Astrocyte of the hippocampus (primary cell): ENCODE measurements at regions not wholly inside any gene's neighbourhood (a gene's known extent, or its start where the extent isn't known, plus 50 kb on each side); places are given as distances from the start of the nearest gene placed in this dataset.
"Not testable (repeated sequence)": the region's sequence is repeated elsewhere in the genome, so short reads cannot be mapped to it uniquely, and the experiment has no call there.

ENCODE experiments used
- DNase-seq: peaks from one replicate; pipeline ENCODE4 v3.0.0; 2011; ENCODE audit warnings: low read depth, low spot score

DNA sequence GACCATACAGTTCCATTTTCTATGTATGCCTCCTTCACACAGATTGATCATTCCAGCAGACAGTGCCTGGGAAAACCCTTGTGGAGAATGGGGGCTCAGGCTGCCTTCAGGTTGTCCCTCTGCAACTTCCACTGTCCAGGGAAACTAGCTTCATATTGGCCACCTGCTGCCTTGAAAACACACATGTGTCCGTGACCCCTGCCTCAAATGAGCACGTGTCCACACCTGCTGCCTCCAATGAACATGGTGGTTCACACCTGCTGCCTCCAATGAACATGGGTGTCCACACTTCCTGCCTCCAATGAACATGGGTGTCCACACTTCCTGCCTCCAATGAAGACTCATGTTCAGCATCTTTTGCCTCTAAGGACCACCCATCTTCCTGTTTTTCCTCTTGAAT lies 185.4 kb upstream of the ADCY2 start:
- DNase-seq, result no peak

DNA sequence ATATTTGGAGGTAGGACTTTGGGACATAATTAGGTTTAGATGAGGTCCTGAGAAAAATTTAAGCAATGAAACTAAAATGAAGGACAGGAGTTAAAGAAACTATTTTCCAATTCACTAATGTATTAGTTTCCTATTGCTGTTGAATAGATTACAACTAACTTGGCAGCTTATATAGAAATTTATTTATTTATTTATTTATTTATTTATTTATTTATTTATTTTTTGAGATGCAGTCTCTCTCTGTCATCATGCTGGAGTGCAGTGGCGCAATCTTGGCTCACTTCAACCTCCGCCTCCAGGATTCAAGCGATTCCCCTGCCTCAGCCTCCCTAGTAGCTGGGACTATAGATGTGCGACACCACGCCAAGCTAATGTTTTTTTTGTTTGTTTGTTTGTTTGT lies 182.4 kb upstream of the ADCY2 start:
- no peak for DNase-seq

DNA sequence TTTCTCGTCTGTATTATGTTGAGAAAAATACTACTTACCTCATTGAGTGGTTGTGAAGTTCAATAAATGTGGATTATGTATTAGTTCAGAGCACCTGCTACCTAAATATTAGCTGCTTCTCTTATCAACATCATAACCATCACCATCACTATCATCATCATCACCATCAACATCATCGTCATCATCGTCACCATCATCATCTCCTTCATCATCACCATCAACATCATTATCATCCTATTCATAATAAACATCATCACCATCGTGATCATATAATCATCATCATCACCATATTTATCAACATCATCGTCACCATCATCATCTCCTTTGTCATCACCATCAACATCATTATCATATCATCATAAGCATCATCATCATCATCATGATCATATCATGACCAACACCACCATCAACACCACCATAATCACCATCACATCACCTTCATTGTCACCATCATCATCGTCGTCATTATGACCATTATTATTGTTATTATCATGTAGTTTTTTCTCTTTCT lies 181.0 kb upstream of the ADCY2 start:
- DNase-seq, result no peak

DNA sequence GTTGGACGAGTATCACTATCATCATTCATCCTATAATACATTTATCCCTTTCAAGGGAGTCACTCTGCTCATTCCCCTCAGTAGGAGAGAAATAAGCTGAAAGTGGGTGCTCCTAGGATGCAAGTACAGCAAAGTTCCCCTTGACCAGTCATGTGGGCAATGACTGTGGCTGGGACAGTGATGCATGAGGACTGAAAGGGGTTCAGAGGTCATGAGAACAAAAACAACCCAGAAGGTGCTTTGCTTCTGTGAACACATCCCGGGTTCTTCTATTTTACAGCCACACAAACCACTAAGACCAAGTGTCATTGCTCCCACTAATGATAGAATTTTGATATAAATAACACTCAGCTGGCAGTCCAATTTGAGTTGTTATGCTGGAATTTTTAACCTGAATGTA lies 177.8 kb upstream of the ADCY2 start:
- no peak for DNase-seq

DNA sequence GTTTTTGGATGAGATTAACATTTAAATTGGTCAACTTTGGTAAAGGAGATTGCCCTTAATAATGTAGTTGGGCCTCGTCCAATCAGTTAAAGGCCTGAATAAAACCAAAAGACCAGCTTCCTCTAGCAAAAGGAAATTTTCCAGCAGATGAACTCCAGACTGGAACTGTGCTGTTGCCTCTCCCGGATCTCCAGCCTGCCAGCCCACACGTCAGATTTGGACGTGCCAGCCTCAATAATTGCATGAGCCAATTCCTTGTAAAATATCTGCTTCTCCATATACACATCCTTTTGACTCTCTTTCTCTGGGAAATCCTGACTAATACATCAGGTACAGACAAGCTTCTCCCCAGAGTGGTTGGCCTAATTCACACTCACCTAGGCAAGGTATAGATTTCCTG lies 175.8 kb upstream of the ADCY2 start:
- no peak for DNase-seq

DNA sequence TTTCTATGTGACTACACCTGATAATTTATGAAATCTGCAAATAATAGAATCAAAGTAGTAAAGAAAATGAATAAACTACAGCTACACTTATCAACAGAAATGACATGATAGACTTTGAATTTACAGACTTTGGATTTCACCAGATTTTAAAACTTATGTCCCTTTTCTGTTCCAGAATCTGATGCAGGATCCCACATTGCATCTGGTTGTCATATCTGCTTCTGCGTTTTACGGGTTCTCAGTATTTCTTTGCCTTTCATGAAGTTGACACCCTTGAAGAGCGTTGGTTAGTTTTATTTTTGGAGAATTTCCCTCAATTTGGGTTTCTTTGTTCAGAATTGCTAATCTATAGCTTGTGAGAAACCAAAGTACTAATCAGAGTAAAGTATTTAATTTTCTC lies 174.9 kb upstream of the ADCY2 start:
- no peak for DNase-seq

DNA sequence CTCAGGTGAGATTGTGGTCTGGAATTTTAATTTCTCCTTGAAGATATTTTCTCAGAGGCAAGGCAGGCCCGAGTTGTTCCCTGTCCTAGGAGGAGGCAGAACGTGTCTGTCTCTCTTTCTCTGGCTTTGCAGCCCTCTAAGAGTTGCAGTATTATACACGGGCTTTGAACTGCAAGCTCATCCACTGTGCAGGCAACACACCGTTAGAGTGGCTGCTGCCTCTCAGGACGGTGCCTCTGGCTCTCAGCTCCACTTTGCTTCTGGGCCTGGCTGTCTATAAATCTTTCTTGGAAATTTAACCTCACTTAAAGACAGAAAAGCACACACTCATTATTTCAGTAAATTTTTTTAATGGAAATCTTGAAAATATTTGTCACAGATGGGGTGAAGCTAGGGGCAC lies 170.1 kb upstream of the ADCY2 start:
- no peak for DNase-seq

DNA sequence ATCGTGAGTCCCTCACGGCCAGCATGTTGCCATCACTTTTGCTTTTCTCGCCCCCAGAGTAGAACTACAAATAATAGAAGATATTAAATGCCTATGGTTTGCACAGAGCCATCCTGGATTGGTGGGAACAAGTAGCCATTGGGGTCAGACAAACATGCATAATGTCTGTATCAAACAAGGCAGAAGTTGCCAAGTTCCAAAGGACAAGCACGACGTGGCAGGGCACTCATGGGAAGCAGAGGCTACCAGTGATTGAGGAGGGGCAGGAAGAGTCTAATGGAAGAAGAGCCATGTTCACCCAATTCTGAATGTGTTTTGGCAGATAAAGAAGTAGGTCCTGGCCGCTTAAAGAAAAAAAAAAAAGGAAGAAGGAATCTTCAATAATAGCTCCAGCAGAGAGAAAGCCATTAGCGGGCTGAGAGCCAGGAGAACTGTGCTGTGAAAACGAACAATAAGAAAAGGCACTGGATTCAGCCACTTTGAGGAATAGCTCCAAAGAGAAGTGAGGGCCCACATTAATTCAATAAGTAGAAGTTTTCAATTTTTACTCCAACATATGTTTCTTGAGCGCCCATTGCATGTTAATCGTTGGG lies 153.7 kb upstream of the ADCY2 start:
- DNase-seq, result no peak

DNA sequence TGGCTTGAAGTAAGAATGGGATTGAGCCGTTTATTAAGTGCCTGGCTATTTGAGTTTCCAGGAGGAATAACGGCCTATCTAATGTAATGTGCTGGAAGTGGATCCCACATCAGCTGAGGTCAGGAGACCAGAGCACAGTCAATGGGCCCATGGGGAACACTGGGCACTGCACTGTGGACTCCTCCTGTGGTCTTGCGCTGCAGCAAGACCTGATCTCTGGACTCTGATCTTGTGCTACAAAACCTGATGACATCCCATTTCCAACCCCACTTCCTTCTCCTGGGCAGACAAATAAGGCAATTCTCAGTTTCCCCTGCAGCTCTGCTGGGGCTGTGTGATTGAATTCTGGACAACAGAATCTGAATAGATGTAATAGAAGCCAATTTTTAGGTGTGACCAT lies 151.7 kb upstream of the ADCY2 start:
- DNase-seq, result no peak

DNA sequence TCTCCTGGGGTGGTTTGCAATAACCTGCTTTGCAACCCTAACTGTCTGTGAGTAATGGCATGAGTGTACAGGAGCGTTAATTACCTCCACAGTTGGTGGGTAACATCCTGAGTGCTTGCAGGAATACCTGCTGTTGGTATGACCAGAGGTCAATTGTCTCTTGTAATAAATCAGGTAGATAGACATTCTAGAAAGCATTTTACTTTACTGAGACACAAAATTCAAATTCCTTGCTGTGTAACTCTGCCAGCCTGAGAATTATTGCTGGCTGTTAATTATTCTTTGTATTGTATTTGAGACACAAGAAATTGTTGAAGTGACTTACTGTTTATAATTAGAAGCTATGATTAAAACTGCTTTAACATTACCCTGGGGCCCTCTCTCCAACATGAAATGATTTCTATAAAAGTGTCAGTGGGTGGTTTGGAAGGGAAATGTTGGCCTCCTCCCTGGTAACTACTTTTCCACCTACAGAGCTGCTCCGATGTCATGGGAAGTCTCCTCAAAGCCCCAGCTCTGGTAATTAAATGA lies 150.8 kb upstream of the ADCY2 start:
- no peak for DNase-seq

DNA sequence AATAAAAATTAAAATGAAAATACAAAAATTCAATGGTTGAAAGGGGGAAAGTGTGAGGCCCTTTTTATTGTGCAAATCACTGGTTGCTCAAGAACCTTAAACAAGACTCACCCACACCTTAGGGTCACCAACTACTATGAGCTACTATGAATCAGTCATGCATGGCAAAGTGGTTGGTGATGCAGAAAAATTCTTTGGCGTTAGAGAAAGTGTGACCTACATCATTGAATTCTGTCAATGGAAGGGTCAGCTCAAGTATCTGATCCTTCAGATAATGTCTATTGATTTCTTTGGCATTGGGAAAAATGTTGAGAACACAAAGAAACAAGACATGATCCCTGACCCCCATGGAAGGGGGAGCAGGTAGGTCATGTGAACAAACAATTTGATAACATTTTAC lies 149.7 kb upstream of the ADCY2 start:
- peak; percentile 3 for DNase-seq

DNA sequence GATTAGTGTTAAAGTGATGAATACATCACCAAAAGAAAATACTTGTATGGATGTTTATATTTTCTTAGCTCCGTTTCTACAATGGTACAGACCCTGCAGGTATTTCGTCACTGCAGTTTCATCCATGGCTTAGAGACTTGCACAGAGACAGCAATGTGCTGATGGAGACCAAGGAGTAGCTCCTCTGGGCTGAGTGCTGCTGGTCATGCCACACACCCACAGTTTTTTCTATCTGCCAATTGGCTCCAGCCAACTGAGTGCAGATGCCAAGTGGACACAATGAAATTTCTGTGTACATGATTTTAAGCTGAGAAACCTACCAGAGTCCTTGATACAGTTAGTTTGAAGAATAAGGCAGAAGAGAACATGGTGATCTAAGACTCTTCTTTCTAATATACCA lies 145.9 kb upstream of the ADCY2 start:
- no peak for DNase-seq

DNA sequence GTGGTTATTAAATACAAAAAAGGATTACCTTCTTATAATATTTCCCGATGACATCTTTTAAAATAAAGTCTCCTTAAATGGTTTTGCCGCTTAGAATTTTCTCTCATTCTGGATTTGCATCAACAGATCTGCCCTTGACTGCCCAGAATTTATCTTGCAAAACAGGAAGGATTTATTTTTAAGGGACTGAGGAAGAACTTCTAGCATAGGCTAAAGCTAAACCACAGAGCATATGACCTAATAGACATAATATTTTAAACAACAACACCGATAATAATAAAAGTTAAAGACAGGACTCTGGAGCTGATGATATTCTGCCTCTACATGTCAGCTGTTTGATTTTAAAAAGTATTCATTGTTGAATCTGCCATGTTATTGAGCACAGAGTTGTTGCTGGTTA lies 145.3 kb upstream of the ADCY2 start:
- DNase-seq, result no peak

DNA sequence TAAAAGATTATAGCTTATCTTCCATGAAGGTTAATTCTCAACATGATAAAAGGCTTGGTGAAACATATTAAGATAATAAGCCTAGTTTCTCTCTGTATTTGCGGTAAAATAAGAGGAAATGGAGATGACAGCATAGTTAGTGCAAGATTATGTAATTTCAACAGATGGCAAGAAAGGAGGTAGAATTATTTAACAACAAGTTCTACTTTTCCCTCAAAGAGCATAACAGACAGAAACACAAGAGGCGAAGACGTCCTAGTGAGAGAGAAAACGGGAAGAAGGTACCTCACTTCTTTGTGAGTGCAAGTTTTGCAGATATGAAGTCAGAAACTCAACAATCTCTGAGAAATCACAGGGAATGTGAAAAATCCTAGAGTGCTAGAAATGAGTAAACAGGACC lies 144.8 kb upstream of the ADCY2 start:
- no peak for DNase-seq

DNA sequence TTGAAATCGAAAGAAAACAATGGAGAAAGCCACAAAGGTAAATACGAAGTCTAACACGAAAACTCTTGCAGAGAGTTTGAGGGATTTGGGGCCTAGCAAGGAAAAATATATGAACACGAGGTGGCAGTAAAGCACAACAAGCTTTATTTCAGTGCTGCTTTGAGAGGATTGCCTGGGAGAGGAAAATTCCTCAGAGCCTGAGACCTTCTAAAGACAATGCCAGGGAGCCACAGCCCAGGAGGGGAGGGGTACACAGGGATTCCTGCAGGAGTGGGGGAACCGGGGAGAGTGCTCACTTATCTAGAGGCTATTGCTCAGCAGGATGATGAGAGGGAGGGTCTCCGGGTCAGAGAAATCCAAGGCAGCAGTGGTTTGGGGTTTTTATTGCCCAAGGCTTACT lies 134.9 kb upstream of the ADCY2 start:
- peak; percentile 81 for DNase-seq

DNA sequence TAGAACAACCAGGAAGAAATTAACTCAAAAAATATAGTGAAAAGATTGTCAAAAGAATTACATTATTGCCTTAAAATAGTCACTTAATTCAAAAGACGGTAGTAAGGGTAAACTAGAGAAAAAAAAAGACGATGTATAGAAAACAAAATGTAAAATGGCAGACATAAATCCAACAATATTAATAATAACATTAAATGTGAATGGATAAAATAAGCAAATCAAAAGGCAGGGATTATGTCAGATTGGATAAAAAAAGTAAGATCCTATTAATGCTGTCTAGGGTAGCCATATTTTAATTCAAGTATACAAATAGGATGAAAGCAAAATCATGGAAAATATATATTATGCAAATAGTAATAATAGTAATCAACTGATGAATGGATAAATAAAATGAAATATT lies 134.0 kb upstream of the ADCY2 start:
- DNase-seq, result no peak

DNA sequence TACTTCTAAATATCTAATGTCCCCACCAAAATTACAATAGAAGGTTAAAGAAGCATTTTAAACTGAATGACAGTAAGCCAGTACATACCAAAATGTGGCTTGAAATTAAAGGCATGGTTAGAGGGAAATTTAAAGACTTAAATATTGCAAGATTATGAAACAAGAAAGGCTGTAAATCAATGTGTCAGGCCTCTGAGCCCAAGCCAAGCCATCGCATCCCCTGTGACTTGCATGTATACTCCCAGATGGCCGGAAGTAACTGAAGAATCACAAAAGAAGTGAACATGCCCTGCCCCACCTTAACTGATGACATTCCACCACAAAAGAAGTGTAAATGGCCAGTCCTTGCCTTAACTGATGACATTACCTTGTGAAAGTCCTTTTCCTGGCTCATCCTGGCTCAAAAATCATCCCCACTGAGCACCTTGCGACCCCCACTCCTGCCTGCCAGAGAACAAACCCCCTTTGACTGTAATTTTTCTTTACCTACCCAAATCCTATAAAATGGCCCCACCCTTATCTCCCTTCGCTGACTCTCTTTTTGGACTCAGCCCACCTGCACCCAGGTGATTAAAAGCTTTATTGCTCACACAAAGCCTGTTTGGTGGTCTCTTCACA lies 132.4 kb upstream of the ADCY2 start:
- DNase-seq, result not testable (repeated sequence)

DNA sequence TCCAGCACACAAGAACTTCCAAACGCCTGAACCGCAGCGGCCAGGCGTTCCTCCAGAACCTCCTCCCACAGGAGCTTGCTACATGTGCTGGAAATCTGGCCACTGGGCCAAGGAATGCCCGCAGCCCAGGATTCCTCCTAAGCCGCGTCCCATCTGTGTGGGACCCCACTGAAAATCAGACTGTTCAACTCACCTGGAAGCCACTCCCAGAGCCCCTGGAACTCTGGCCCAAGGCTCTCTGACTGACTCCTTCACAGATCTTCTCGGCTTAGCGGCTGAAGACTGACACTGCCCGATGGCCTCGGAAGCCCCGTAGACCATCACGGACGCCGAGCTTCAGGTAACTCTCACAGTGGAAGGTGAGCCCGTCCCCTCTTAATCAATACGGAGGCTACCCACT lies 130.2 kb upstream of the ADCY2 start:
- not testable (repeated sequence) for DNase-seq

DNA sequence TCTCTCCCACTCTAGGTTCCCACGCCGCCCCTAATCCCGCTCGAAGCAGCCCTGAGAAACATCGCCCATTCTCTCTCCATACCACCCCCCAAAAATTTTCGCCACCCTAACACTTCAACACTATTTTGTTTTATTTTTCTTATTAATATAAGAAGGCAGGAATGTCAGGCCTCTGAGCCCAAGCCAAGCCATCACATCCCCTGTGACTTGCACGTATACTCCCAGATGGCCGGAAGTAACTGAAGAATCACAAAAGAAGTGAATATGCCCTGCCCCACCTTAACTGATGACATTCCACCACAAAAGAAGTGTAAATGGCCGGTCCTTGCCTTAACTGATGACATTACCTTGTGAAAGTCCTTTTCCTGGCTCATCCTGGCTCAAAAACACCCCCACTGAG lies 127.2 kb upstream of the ADCY2 start:
- DNase-seq, result not testable (repeated sequence)

DNA sequence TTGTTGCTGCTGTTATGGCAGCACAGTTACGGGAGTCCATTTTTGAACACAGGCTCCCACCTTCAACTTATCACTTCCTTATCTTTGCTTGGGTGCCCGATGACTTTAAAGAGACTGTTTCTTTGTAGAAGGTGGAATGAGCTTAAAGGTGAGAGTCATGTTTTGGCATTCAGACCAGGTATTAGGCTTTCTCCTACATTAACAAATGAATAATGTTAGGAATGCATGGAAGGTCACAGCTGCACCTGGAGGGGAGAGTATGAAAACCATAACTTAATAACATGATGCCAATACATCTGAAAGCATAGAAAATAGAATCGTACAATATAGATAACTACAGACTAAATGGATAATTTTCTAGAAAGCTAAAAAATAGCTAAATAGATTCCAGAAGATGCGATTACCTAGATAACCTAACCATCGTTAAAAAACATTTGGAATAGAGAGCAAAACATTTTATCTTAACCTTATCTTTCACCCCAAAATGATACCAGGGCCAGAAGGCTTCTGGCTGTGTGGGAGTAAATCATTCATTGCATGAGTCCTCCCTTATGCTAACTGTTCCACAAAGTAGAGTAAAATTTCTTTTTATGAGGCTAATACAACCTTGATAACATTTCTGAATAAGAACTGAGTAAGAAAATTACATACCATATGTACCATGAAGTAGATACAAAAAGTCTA lies 126.2 kb upstream of the ADCY2 start:
- no peak for DNase-seq

DNA sequence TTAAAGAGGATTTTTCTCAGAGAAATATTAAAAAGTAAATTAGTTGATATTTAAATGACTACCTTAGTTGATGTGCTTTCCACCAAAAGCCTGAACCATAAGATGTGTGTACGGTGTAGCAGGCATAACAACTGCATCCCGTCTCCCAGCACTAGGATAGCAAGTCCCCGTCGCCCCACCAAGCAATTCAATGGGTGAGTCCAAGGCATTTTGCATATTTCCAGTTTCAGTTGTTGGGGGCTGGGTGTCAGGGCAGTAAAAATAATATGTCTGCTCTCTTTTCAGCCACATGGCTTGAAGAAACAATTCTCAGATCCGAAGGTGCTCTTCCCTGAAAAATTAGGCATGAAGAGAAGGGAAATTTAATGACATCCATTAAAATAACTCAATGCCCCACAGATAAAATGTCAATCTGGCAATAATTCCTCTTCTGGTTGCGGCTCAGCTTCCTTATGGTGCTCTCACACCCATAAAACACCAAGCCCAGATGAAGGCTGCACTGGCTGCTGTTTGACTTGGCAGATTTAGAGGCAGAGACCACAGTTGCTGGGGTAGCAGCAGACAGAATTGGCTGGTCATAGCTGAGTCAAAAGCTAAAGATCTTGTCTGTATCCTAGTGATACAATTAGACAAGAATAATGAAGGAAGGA lies 124.4 kb upstream of the ADCY2 start:
- peak; percentile 3 for DNase-seq

DNA sequence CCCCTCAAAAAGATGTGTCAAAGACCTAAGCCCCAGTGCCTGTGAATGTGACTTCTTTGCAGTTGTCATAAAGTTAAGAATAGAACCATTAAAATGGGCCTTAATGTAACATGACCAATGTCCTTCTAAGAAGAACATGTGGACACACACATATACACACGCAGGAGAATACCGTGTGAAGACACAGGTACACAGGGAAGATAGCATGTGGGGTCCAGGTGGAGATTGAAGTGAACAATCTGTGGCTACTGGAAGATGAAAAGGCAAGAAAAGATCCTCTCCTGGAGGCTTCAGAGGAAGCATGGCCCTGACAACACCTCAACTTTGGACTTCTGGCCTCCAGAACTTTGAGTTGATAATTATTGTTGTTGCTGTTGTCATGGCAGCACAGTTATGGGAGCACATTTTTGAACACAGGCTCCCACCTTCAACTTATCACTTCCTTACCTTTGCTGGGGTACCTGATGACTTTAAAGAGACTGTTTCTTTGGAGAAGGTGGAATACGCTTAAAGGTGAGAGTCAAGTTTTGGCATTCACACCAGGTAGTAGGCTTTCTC lies 123.5 kb upstream of the ADCY2 start:
- no peak for DNase-seq
